DOHH2 (cell line): ENCODE measurements at regions not wholly inside any gene's neighbourhood (a gene's known extent, or its start where the extent isn't known, plus 50 kb on each side); places are given as distances from the start of the nearest gene placed in this dataset.

Experiments used
- H3F3A ChIP-seq: fragments of 200-600 bp; sonication (generic), shearing (Covaris generic); 2 replicates; pipeline ENCODE4 v1.6.0; 2016; ENCODE audit warnings: antibody characterized with exemption, mild to moderate bottlenecking; ENCODE audit not compliant: control insufficient read depth, insufficient read depth
- H3K27ac ChIP-seq: fragments of 200-600 bp; sonication (generic); 2 replicates; pipeline ENCODE4 v1.5.1; 2014; ENCODE audit warnings: low read depth, mild to moderate bottlenecking, low read length, moderate library complexity
- H3K27me3 ChIP-seq: fragments of 200-600 bp; sonication (generic); 2 replicates; pipeline ENCODE4 v1.6.1; 2014; ENCODE audit warnings: mild to moderate bottlenecking, low read length, mixed read lengths; ENCODE audit not compliant: control insufficient read depth
- H3K36me3 ChIP-seq: fragments of 200-600 bp; sonication (generic); 2 replicates; pipeline ENCODE4 v1.6.1; 2014; ENCODE audit warnings: mild to moderate bottlenecking, low read length, moderate library complexity, mixed read lengths; ENCODE audit not compliant: control insufficient read depth
- H3K4me1 ChIP-seq: fragments of 200-600 bp; sonication (generic); 2 replicates; pipeline ENCODE4 v1.6.1; 2014; ENCODE audit warnings: mild to moderate bottlenecking, low read length, mixed read lengths; ENCODE audit not compliant: control insufficient read depth
- H3K4me2 ChIP-seq: fragments of 200-600 bp; sonication (generic); 2 replicates; pipeline ENCODE4 v1.6.0; 2014; ENCODE audit warnings: mild to moderate bottlenecking, low read length, moderate library complexity
- H3K4me3 ChIP-seq: fragments of 200-600 bp; sonication (generic); 2 replicates; pipeline ENCODE4 v1.5.1; 2014; ENCODE audit warnings: mild to moderate bottlenecking, low read length, mixed read lengths
- H3K79me2 ChIP-seq: fragments of 200-600 bp; sonication (generic); 2 replicates; pipeline ENCODE4 v1.6.1; 2014; ENCODE audit warnings: mild to moderate bottlenecking, low read length, mixed read lengths; ENCODE audit not compliant: control insufficient read depth
- H3K9me2 ChIP-seq: fragments of 200-600 bp; sonication (generic); replicated peaks from 2 replicates; pipeline ENCODE4 v1.6.1; 2014; ENCODE audit warnings: mild to moderate bottlenecking, low read length, mixed read lengths; ENCODE audit not compliant: control insufficient read depth
- H3K9me3 ChIP-seq: fragments of 200-600 bp; sonication (generic); 2 replicates; pipeline ENCODE4 v1.6.1; 2014; ENCODE audit warnings: antibody characterized with exemption, low read length, mixed read lengths; ENCODE audit not compliant: control insufficient read depth, insufficient read depth
- H4K20me1 ChIP-seq: fragments of 200-600 bp; sonication (generic); 2 replicates; pipeline ENCODE4 v1.6.0; 2014; ENCODE audit warnings: low read depth, mild to moderate bottlenecking, antibody characterized with exemption, low read length, moderate library complexity; ENCODE audit not compliant: control insufficient read depth, insufficient read depth
- EZH2phosphoT487 ChIP-seq: fragments of 200-600 bp; sonication (generic); IDR thresholded peaks from 2 replicates; pipeline ENCODE4 v1.6.1; 2017; ENCODE audit warnings: borderline replicate concordance, mild to moderate bottlenecking, antibody characterized with exemption, low read length, moderate library complexity, mixed read lengths
- TF ChIP-seq, protein P1 (sequence below): fragments of 200-600 bp; sonication (generic); IDR thresholded peaks from one replicate; pipeline ENCODE4 v1.5.1; 2014; ENCODE audit warnings: antibody characterized with exemption, mild to moderate bottlenecking, low read depth, low read length; ENCODE audit not compliant: poor library complexity, severe bottlenecking

DNA sequence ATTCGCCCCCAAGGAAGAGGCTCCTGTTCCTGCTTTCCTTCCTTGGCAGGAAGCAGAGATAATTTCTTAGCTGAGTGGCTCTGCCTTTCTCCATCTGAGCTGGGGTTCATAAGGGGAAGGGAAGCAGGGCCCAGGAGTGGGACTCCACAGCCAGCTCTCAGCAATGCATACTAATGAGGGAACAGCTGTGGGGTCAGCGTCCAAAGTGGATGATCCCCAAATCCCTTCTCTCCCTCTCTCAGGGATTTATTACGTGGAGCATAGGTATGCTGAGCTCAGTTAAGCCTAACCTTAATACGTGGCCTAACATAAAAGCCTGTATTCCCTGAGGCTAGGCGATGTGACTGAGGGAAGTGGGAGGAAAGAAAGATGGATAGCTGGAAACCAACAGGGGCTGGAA, 87.3 kb upstream of the CTTNBP2NL start:
- H4K20me1 ChIP-seq: no peaks in the 10 kb centered on the region

DNA sequence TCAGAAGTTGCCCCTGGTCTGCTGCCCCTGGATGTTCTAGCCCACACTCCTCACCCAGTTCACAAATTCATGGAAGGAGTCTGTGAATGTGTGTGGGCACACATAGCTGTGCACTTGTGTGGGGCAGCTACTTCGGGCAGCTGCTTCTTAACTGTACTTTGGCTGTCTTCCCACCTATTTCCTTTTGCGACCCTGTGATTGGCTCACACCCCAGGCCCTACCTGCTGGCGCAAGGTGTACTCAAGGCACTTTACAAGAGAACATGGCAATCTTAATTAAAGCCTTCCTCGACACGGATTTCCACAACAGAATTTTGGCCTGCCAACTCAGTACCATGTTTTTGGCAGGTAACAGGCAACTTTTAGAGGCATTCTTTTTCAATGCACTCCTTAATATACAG, 86.5 kb upstream of the CTTNBP2NL start:
- H3K9me3 ChIP-seq: no peaks in the 10 kb centered on the region
- no peak overlapping the region for H3K4me3 ChIP-seq
- no peaks in the 10 kb centered on the region for H3K36me3 ChIP-seq
- H4K20me1 ChIP-seq: no peaks in the 10 kb centered on the region
- no peak overlapping the region for H3K4me2 ChIP-seq
- H3K4me1 ChIP-seq: no peaks in the 10 kb centered on the region
- no peaks in the 10 kb centered on the region for H3K9me2 ChIP-seq
- no peaks in the 10 kb centered on the region for H3F3A ChIP-seq
- TF ChIP-seq EZH2phosphoT487: no peak
- TF ChIP-seq, protein P1, sequence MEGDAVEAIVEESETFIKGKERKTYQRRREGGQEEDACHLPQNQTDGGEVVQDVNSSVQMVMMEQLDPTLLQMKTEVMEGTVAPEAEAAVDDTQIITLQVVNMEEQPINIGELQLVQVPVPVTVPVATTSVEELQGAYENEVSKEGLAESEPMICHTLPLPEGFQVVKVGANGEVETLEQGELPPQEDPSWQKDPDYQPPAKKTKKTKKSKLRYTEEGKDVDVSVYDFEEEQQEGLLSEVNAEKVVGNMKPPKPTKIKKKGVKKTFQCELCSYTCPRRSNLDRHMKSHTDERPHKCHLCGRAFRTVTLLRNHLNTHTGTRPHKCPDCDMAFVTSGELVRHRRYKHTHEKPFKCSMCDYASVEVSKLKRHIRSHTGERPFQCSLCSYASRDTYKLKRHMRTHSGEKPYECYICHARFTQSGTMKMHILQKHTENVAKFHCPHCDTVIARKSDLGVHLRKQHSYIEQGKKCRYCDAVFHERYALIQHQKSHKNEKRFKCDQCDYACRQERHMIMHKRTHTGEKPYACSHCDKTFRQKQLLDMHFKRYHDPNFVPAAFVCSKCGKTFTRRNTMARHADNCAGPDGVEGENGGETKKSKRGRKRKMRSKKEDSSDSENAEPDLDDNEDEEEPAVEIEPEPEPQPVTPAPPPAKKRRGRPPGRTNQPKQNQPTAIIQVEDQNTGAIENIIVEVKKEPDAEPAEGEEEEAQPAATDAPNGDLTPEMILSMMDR: no peak
- no peaks in the 10 kb centered on the region for H3K79me2 ChIP-seq
- peaks cover 22% of the 10 kb centered on the region for H3K27me3 ChIP-seq
- no peak overlapping the region for H3K27ac ChIP-seq

More for the DNA sequence above, 87.3 kb upstream of the CTTNBP2NL start:
- no peak overlapping the region for H3K4me3 ChIP-seq
- no peak overlapping the region for H3K4me2 ChIP-seq
- no peaks in the 10 kb centered on the region for H3K79me2 ChIP-seq
- H3K27me3 ChIP-seq: peaks cover 22% of the 10 kb centered on the region
- H3K9me2 ChIP-seq: no peaks in the 10 kb centered on the region
- no peaks in the 10 kb centered on the region for H3K36me3 ChIP-seq
- H3F3A ChIP-seq: no peaks in the 10 kb centered on the region
- H3K4me1 ChIP-seq: no peaks in the 10 kb centered on the region
- TF ChIP-seq, protein P1: no peak
- no peak for TF ChIP-seq EZH2phosphoT487
- H3K9me3 ChIP-seq: no peaks in the 10 kb centered on the region
- no peak overlapping the region for H3K27ac ChIP-seq

DNA sequence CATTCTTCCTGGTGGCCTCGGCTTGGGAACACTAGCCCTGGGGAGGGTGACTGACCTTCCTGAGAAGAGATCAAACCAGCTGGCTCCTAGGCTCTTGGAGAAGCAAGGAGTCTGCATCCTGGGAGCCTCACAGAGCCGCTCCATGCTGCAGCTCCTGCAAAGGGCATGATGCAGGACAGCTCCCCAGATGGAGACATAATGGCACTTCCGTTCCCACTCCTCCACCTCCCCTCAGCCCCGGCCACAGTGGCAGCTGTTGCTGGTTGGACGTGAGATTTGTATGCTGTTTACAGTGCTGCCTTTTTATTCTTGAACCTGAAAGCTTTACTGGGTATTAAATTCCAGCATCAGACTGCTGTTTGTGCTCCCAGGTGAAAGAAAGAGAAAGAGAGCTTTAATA, 83.7 kb upstream of the CTTNBP2NL start:
- H3K36me3 ChIP-seq: no peaks in the 10 kb centered on the region
- H4K20me1 ChIP-seq: no peaks in the 10 kb centered on the region
- H3K4me3 ChIP-seq: no peak overlapping the region
- TF ChIP-seq EZH2phosphoT487: no peak
- TF ChIP-seq, protein P1: no peak
- H3K27ac ChIP-seq: no peak overlapping the region
- no peaks in the 10 kb centered on the region for H3K9me2 ChIP-seq
- H3K4me2 ChIP-seq: no peak overlapping the region
- no peaks in the 10 kb centered on the region for H3K9me3 ChIP-seq
- H3K4me1 ChIP-seq: no peaks in the 10 kb centered on the region
- H3K27me3 ChIP-seq: peaks cover 6% of the 10 kb centered on the region
- H3K79me2 ChIP-seq: no peaks in the 10 kb centered on the region
- no peaks in the 10 kb centered on the region for H3F3A ChIP-seq

DNA sequence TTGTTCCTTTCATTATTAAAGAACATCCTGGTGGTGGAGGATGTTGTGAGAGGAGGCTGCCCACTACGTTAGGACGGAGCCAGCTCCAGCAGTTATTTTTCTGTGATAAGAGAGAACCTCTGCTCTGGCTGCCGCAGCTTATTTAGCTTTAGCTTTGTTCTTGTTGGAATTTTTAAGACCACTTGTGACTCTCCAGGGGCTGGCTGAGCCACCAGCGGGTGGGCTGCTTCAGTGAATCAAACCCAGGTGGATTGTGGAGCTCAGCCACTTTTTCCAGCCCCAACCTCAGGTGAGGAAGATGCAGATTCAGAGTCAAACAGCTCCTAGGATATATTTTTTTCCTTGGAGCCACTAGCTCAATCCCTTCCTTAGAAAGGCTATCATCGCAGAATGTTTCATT, 83.1 kb upstream of the CTTNBP2NL start:
- TF ChIP-seq EZH2phosphoT487: no peak
- TF ChIP-seq, protein P1: no peak

More for the DNA sequence above, 83.1 kb upstream of the CTTNBP2NL start:
- no peaks in the 10 kb centered on the region for H3F3A ChIP-seq
- H3K27ac ChIP-seq: no peak overlapping the region
- no peak overlapping the region for H3K4me2 ChIP-seq
- H3K4me3 ChIP-seq: no peak overlapping the region
- H3K4me1 ChIP-seq: no peaks in the 10 kb centered on the region
- H3K9me3 ChIP-seq: no peaks in the 10 kb centered on the region
- H3K9me2 ChIP-seq: no peaks in the 10 kb centered on the region
- H3K27me3 ChIP-seq: peaks cover 6% of the 10 kb centered on the region
- no peaks in the 10 kb centered on the region for H3K79me2 ChIP-seq
- H4K20me1 ChIP-seq: no peaks in the 10 kb centered on the region
- H3K36me3 ChIP-seq: no peaks in the 10 kb centered on the region
